GM10847 (cell line): ENCODE measurements at regions not wholly inside any gene's neighbourhood (a gene's known extent, or its start where the extent isn't known, plus 50 kb on each side); places are given as distances from the start of the nearest gene placed in this dataset.
A peak's percentile ranks its signal among the peaks of the same experiment; 100 is the strongest.

Experiments used
- POLR2A ChIP-seq: IDR thresholded peaks from 2 replicates; pipeline ENCODE4 v1.6.1; 2011; ENCODE audit not compliant: insufficient read length; ENCODE audit errors: extremely low read depth

- no peak for TF ChIP-seq POLR2A
Observed at GRCh38 chr6:26739811-26740210, 80.3 kb upstream of the ZNF322 start.

- TF ChIP-seq POLR2A, result no peak
Observed at GRCh38 chr6:26743157-26743821, 83.7 kb upstream of the ZNF322 start.

- TF ChIP-seq POLR2A, result no peak
Observed at GRCh38 chr6:26743941-26744699, 84.6 kb upstream of the ZNF322 start.

GRCh38 chr6:26754212-26754611 is 94.7 kb upstream of the ZNF322 start:
- no peak for TF ChIP-seq POLR2A

- TF ChIP-seq POLR2A, result peak; percentile 26
Observed at GRCh38 chr6:26956601-26957184, 290.8 kb upstream of the PRSS16 start.

GRCh38 chr6:27002447-27002846 is 245.1 kb upstream of the PRSS16 start:
- TF ChIP-seq POLR2A, result no peak

- no peak for TF ChIP-seq POLR2A
Observed at GRCh38 chr6:27007020-27007419, 240.5 kb upstream of the PRSS16 start.

- no peak for TF ChIP-seq POLR2A
Observed at GRCh38 chr6:27016689-27017088, 230.8 kb upstream of the PRSS16 start.

GRCh38 chr6:27019651-27020552 is 227.6 kb upstream of the PRSS16 start:
- TF ChIP-seq POLR2A, result peak; percentile 43

- TF ChIP-seq POLR2A, result no peak
Observed at GRCh38 chr6:27020553-27020880, 227.0 kb upstream of the PRSS16 start.

- TF ChIP-seq POLR2A, result no peak
Observed at GRCh38 chr6:27023664-27024063, 223.8 kb upstream of the PRSS16 start.

GRCh38 chr6:27025351-27025750 is 222.2 kb upstream of the PRSS16 start:
- TF ChIP-seq POLR2A, result no peak

- TF ChIP-seq POLR2A, result no peak
Observed at GRCh38 chr6:27026361-27026760, 221.1 kb upstream of the PRSS16 start.

- no peak for TF ChIP-seq POLR2A
Observed at GRCh38 chr6:27031302-27031701, 216.2 kb upstream of the PRSS16 start.

GRCh38 chr6:27038498-27038897 is 209.0 kb upstream of the PRSS16 start:
- no peak for TF ChIP-seq POLR2A

- TF ChIP-seq POLR2A, result no peak
Observed at GRCh38 chr6:27040244-27041042, 207.1 kb upstream of the PRSS16 start.
